MM.1S (cell line): ENCODE measurements at regions not wholly inside any gene's neighbourhood (a gene's known extent, or its start where the extent isn't known, plus 50 kb on each side); places are given as distances from the start of the nearest gene placed in this dataset.
"Not testable (repeated sequence)": the region's sequence is repeated elsewhere in the genome, so short reads cannot be mapped to it uniquely, and the experiment has no call there.

Experiments used
- EZH2 ChIP-seq: fragments of 300-600 bp; sonication (generic); optimal IDR thresholded peaks from 2 replicates; pipeline ENCODE3; 2017; ENCODE audit warnings: low read depth, mild to moderate bottlenecking, antibody characterized with exemption, low read length, mixed read lengths
- EZH2phosphoT487 ChIP-seq: fragments of 300-600 bp; sonication (generic); IDR thresholded peaks from 2 replicates; pipeline ENCODE4 v1.6.1; 2018; ENCODE audit warnings: antibody characterized with exemption, low read length
- TF ChIP-seq, protein P1 (sequence below): fragments of 300-600 bp; sonication (generic); IDR thresholded peaks from 2 replicates; pipeline ENCODE4 v1.5.1; 2016; ENCODE audit warnings: antibody characterized with exemption, low read length, mixed read lengths

- TF ChIP-seq, protein P1, sequence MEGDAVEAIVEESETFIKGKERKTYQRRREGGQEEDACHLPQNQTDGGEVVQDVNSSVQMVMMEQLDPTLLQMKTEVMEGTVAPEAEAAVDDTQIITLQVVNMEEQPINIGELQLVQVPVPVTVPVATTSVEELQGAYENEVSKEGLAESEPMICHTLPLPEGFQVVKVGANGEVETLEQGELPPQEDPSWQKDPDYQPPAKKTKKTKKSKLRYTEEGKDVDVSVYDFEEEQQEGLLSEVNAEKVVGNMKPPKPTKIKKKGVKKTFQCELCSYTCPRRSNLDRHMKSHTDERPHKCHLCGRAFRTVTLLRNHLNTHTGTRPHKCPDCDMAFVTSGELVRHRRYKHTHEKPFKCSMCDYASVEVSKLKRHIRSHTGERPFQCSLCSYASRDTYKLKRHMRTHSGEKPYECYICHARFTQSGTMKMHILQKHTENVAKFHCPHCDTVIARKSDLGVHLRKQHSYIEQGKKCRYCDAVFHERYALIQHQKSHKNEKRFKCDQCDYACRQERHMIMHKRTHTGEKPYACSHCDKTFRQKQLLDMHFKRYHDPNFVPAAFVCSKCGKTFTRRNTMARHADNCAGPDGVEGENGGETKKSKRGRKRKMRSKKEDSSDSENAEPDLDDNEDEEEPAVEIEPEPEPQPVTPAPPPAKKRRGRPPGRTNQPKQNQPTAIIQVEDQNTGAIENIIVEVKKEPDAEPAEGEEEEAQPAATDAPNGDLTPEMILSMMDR: not testable (repeated sequence)
- not testable (repeated sequence) for TF ChIP-seq EZH2phosphoT487, EZH2
These were observed 69.7 kb upstream of the NOTCH2NLA start for GRCh38 chr1:146298575-146298897.
